Gastroesophageal sphincter (tissue), 3 donors: ENCODE measurements at regions not wholly inside any gene's neighbourhood (a gene's known extent, or its start where the extent isn't known, plus 50 kb on each side); places are given as distances from the start of the nearest gene placed in this dataset.

ENCODE experiments used
- CTCF ChIP-seq, 4 experiments: fragments of 200-600 bp in 2 of 4; fragments of 450-650 bp in 2 of 4; sonication (generic) in 1 of 4; IDR thresholded peaks; one replicate each; pipeline ENCODE4 v1.5.1; 2017 to 2019; ENCODE audit warnings: antibody characterized with exemption in 4 of 4, mild to moderate bottlenecking in 2 of 4, moderate library complexity in 2 of 4
- EP300 ChIP-seq: sonication (generic); formaldehyde crosslinking; IDR thresholded peaks from one replicate; pipeline ENCODE4 v1.6.1; 2017; ENCODE audit warnings: antibody characterized with exemption, mild to moderate bottlenecking
- POLR2A ChIP-seq, 2 donors: fragments of 450-650 bp; IDR thresholded peaks; one replicate each; pipeline ENCODE4 v1.6.1; 2017; ENCODE audit warnings: antibody characterized with exemption in 2 of 2, mild to moderate bottlenecking in 2 of 2, moderate library complexity in 1 of 2
- POLR2AphosphoS5 ChIP-seq: sonication (generic); formaldehyde crosslinking; IDR thresholded peaks from one replicate; pipeline ENCODE4 v1.6.1; 2017; ENCODE audit warnings: antibody characterized with exemption

GRCh38 chr5:3217114-3217513 lies 378.5 kb upstream of the IRX1 start:
- TF ChIP-seq POLR2A (IDR thresholded peaks at IDR 0.05) (no peak), EP300 (no peak), CTCF (IDR thresholded peaks at IDR 0.05) (no peak), POLR2AphosphoS5 (no peak)
